ENCODE measurements at regions not wholly inside any gene's neighbourhood (a gene's known extent, or its start where the extent isn't known, plus 50 kb on each side); places are given as distances from the start of the nearest gene placed in this dataset.

DNA sequence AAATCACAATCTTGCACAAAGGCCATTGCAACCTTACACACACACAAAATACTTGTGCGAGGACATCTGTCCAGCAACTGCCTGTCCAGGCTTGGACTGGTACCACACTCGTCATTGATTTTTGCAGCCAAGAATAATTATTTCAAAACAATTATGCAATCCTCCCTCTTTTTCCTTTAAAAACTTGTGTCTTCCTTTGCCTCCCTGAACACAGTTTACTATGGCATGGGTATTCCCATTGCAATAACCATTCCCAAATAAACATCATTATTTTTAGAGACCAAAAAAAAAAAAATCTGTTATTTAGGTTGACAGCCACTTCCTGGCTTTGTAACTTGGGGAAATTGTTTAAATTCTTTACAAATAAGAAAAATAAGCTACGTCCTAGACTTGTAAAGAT, 54.0 kb downstream of the C11orf91 start:
- DNase-seq = no peak

DNA sequence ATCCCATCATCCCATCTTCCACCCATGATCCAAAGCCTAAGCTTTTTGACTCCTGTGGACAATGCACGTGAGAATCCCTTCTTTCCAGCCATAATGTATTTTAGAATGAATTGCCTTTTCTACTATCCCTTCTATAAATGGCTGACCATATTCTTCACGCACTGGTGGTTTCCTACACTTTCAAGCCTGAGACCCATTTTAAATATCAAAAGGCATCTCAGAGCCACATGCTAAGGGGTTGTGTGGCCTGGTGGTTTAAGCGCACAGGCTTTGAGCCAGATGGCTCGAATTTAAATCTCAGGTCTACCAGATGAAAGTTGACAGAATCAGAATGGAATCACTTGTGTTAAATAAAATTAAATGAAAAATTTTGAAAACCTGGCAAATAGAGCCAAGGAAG, 54.5 kb downstream of the C11orf91 start:
- DNase-seq = no peak

DNA sequence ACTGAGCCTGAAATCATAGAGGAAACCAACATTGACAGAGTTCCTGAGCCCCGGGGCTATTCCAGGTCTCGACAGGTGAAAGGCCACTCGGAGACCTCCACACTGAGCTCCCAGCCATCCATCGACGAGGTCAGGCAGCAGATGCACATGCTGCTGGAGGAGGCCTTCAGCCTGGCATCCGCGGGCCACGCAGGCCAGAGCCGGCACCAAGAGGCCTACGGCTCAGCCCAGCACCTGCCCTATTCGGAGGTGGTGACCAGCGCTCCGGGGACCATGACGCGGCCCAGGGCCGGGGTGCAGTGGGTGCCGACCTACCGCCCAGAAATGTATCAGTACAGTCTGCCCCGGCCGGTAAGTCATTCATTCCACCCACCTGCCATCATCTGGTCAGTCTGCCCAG, 54.9 kb downstream of the C11orf91 start:
- DNase-seq = no peak

DNA sequence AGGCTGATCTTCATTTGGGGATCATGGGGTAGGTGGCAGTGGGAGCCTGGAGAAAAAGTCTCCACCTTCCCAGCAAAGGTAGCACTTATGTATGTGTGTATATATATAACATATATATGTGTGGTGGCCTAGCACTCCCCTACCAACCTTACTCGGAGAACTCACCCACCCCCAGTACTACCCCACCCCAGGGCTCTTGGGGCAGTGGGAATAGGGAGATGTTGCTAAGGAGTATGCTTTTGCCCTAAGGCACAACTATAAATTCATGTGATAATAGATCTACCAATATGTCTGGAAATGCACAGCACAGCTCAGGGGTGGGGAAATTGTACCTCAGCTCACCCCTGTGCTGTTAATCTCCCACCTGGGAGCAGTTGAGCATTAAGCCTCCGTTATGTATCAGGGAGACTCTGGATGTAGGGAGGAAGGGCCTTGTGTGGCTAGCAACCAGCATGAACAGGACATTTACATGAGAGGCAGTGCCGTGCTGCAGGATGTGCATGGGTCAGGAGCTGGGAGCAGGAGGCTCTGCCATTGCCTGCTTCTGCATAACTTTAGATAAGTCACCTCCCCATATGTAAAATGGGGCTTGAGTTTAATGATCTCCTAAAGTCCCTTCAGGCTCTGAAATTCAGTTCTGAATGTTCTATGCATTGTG, 57.3 kb downstream of the C11orf91 start:
- no peak for DNase-seq

DNA sequence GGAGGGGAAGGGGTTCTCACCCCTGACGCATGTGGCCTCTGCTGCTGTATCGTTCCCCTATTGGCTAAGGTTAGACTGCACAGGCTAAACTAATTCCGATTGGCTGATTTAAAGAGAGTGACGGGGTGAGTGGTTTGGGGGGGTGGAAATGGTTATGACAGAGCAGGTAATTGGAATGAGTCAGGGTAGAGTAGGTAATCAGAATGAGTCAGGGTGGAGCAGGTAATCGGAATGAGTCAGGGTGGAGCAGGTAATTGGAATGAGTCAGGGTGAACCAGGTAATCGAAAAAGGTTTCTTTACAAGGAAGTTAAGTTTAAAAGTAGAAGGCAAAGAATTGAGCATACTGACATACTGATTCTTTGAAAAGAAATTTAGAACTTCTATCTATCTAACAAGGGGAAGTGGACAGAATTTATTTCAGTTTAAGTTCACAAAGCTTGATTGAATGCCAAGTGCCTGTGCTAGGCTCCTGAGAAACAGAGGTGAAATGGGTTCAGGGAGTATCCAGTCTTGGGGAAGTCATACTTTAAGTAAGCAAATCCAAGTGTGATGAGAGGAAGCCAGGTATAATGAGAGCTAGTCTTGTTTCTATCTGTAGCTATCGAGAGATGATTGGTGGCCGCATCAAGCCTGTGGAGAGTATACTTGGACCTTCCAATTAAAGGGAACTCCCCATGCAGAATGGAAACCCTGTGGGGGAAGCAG, 58.0 kb downstream of the C11orf91 start:
- no peak for DNase-seq

DNA sequence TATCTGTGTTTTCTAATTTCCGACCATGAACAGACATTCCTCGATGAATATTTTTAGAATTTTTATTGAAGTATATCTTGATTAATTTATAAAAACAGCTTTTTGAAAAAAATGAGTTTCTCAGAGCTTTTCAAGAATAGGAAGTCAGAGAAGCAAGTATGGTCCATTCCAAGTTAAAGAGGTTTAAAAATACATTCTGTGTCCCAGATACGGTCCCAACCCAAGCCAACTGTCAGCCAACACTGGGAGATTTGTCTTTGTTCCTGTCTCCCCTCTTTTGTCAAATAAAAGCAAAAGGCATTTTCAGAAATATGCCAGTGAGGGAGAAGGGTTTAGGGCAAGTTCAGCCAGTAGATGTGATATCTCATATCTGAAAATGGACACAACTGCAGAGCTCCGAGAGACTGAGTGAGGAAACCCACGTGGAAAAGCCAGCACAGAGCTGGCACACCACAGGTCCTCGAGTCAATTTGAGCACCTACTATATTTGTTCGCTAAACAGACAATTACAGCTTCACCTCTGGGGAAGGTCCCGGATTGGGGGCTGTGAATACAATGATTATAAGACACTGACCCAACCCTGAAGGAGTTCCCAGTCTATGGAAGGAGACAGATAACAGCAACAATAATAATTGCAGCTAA, 59.8 kb downstream of the C11orf91 start:
- DNase-seq = no peak

DNA sequence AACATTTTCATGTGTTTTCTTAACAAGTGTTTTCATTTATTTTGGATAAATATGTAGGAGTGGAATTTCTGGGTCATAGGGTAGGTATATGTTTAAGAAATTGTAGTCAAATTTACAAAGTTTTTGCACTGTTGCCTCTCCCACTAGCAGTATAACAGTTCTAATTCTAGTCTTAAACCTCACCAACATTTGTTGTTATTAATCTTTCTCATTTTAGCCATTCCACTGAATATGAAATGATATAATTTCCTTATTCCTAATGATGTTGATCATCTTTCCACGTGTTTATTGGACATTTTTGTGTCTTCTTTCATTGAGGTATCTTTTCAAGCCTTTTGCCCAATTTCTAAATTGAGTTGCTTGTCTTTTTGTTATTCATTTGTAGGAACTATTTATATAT, 62.0 kb downstream of the C11orf91 start:
- DNase-seq = no peak

DNA sequence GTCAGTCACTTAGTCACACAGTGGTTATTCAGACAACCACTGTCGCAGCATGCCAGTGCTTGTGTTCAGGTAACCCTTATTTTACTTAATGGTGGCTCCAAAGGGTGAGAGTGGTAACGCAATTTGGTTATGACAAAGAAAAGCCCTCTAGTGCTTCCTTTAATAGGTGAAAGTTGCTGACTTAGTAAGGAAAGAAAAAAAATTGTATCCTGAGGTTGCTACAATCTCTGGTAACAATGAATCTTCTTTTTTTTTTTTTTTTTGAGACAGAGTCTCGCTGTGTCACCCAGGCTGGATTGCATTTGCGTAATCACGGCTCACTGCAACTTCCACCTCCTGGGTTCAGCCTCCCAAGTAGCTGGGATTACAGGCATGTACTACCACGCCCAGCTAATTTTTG, 64.5 kb downstream of the C11orf91 start:
- peak; percentile 66 to 79 (median 77) for DNase-seq

DNA sequence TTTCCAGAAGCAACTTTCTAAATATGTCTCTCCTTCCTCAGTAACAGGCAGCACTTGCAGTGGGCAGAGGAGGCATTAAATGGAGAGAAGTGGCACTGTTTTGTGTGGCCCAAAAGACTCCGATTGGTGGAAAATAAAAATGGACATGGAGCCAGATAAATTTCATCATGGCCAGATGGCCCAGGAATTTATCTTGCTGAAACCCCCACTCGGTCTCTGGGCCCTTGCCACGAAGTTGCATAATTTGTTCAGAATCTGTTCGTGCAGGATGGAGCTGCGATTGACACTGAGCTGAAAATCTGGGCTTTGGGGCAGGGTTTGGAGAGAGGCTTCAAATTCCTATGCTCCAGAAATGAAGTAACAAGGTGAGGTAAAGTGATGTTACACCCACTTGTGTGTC, 65.5 kb downstream of the C11orf91 start:
- no peak for DNase-seq

DNA sequence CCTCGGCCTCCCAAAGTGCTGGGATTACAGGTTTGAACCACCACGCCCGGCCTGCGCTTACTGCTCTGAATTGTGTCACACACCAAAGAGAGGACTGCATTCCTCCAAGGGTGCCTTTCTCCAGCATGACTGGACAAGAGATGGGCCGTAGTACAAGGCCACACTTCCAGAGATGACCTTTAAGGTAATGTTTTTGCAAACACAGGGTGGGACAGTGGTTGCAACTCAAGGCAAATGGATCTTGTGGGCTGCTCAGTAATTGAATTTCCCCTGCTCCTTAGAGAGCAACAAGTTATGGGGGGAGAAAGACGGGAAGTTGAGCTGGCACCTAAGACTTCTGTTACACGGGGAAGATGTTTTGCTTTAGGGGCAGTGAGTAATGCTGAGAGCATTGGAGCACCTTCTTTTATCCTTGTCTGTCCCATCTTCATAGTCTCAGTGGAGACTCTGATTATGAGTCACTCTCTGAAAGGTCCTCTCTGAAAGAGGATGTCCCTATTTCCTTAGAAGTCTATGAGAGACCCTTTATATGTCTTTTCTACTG, 66.3 kb downstream of the C11orf91 start:
- peak in 2 of 3 donors; percentile 32 to 38 for DNase-seq

DNA sequence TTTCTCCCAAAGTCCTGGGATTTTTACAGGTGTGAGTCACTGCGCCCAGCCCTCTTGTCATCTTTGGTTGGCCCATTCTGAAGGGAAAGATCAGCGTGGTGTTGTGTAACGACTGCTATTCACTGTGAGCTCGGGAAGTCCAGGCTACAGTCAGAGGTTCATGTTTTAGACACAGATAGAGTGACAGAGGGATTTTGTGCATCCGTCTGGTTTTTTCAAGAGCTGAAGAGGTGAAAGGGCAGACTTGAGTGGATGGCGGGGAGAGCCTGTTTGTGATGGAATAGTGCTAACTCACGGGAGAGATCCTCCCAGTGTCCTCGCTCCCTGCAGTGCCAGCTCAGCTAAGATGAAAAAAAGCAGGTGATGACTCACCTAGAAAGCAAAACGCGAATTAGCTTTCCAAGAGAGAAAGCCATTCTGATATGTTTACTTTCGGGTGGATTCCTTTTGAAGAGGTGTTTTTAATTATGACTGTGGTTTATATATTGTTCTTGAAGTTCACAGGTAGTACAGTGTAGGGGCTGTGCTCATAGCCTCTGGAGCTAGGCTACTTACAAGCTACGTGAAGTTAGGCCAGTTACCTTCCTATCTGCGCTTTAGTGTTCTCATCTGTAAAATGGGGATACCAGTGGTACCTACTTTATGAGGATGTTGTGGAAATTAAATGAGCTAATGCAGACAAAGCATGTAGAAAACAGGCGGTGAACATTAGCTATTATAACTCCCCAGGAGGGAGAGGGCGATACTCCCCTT, 67.2 kb downstream of the C11orf91 start:
- peak; percentile 28 to 57 (median 45) for DNase-seq

DNA sequence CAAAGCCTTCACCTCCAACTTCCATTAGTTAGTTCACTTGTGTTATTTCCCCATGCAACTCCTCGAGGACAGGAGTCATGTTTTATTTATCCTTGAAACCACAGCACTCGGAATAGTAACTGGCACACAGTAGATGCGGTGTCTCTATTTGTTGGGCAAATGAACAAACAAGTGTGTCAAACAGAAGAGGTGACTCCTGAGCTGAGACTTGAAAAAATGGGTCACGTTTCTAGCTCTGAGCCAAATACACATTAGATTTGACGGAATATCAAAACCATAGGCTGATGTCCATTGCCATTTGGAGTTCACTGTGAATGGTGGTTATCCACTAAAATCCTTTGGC, 68.9 kb downstream of the C11orf91 start:
- DNase-seq = no peak

DNA sequence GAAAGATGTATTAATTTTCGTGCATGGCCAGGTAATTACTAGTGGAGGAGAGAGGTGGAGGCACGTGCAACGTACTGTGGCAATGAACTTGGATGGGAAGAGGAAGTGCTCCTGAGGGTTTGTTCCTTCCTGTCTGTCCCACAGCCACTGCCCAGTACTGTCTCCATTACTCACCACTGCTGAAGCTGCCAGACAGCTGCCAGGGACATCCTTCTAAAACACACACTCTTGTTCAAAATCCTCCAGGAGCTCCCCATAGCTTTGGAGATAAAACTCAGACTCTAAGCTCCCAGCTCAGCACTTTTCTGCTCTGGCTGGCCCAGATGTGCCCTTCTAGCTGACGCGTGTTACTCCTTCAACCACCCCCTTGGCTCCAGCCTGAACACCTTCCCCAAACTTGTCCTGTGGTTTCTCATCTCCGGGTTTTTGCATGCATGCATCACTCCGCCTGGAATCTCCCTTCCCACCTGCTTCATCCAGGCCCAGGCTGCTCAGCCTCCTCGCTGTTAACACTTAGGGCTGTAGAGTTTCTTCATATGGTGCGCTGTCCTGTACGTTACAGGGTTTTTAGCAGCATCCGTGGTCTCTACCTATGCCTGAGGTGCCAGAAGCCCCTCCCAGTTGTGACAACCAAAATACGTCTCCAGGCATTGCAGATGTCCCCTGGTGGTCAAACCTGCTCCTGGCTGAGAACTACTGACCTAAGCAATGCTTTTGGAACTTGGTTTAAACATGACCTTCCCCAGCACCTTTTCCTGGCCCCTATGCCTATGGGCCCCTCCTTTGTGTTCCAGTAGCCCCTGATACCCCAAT, 69.5 kb downstream of the C11orf91 start:
- peak in 2 of 3 donors; percentile 22 to 46 for DNase-seq

DNA sequence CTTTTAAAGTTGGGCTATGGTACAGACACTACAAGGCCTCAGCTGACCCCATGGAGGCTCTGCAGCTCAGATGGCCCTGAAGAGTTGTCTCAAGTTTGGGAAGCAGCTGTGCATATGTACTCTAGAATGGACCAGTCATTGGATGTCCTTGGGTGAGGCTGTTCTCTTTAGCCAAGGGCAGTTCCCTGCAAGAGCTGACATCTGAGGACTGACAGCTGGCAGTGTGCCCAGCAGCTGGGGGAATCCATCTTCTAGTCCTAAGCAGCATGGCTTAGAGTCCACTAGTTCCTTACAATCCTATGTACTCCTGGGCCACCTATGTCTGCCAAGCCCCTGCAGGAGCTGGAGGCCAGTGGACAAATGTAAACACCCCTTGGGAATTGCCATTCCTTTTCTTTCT, 76.5 kb downstream of the C11orf91 start:
- DNase-seq = no peak

DNA sequence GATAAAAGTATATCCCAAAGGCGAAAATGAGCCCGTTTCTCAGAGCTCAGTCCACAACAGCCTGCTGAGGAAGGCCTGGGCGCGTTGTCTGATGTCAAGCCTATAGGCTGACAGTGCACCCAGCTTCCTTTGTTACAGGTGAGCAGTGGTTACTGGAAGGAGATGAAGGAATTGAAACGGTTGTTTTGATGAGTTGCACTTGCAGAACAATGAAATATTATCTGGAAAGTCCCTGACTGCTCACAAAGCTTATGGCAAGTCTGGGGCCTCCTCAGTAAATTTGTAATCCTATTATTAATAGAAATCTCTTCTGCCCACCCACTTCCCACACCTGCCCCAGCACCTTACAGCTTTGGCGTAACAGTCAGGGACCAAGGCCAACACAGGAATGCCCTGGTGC, 77.8 kb downstream of the C11orf91 start:
- no peak for DNase-seq

DNA sequence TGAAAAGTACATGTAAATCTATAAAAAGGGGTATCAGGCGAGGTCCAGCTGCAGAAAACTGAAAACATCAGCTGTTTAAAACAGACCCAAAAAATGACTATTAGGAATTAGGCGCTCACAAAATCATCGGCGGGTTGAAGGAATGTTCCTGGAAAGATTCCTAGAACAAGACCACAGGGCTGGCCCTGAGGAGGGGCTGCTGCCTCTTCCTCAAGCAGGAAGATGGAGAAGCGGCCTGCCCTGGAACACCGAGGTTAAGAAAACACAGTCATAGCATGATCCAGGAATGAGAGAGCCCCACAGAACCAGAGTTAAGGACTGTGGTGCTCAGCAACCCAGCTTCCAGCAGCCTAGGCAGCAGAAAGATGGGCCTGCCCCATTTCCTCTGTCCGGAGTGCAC, 78.4 kb downstream of the C11orf91 start:
- no peak for DNase-seq

DNA sequence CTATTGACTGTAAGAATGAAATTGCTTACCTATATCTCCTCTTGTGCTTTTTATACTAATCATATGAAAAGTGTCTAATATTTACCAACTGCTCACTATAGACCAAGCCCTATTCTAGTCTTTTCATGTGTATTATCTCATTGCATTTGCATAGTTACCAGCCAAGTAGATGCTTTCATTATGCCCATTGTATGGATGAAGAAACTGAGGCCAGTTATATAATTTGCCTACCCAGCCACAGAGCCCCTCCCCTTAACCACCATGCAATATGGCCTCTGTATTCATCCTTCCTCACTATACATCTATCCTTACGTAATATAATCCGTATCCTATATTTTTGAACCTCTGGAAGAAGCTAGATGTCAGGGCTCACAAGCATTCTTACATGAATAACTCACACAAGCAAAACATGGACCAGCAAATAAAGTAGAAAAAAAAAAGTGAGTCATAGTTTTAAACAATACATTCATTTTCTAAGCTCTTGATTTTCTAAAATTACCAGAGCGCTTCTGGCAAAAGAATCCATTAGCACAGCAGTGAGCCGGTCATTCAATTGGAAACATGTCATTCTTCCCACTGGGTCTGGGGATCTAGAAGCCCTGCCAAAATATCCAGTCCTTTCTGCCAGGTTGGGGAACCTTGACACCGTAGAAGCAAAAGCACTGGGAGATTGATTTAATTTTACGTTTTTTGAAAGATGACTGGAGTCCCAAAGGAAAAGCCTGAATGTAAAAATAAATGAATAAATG, 80.0 kb downstream of the C11orf91 start:
- no peak for DNase-seq

DNA sequence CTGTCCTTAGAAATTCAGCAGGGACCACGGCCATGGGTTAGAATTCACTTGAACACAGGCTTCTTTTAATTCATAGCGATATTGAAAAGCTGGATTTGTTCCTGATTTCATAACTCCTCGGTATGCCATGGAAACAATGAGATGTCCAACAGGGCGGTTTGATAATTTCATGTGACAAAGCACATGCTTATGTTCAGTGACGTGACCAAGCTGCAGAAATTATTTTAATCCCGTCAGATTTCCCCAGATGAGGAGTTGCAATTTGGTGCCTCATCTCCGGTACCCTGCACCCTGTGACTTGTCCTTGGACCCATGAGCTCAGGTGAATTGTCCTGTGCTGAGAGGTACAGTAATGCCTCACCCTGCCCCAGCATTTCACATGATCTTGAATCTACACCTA, 81.7 kb downstream of the C11orf91 start:
- DNase-seq = no peak

DNA sequence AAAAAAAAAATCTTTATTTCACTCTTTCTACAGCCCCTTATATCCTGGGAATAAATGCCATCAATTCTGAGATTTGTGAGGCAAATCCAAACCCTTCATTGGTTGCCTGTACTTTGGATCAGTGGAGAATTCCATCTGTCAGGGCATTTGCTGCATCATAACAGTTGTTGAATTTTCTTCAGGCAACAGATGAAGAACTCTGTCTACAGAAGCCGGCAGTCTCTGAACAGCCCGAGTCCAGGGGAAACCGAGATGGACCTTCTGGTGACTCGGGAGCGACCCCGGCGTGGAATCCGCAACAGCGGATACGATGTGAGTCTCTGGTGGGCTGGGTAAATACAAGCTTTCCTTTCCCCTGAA, 82.3 kb downstream of the C11orf91 start:
- no peak for DNase-seq

DNA sequence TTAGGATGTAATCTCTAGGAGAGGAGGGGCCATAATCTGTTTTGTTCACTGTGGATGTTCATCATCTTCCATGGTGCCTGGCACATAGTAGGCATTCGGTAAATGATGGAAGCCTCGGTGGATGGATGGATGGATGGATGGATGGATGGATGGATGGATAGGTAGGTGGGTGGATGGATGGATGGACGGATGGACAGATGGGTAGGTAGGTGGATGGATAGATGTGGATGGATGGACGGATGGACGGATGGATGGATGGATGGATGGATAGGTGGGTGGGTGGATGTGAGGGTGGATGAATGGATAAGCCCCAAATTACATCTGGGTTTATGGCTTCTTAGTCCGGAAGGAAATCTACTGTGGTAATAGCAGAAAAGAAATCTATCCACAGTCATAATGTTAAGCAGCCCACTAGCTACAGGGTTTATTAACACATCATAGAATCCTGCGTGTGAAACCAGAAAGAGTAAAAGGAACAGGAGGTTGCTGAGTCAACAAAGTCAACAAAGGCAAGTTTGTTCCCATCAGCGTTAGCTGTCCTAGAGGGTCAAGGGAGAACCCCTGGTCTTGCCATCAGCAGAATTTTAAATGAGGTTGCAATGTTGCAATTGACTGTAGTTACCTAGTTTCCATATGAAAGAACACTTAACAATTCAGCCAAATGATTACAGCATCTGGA, 82.8 kb downstream of the C11orf91 start:
- DNase-seq = no peak

DNA sequence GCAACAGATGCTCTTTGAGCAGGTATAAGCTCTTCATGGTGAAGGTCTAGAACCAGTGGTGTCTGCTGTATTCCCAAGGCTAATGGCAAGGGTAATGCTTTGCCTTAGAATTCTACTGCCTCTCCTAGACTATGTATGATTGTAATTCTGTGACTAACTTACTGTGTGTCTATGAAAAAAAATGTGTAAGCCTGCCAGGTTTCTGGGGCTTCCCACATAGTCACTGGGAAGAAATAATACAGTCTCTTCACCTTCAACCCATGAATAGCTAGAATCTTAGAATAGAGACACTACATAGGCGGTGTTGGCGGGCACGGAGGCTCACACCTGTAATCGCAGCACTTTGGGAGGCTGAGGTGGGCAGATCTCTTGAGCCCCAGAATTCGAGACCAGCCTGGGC, 84.1 kb downstream of the C11orf91 start:
- DNase-seq = no peak

Data from suppressor macrophage treated with lipopolysaccharide for 1 hour (primary cell).